Hepatocyte (in vitro differentiated cells): ENCODE measurements at regions not wholly inside any gene's neighbourhood (a gene's known extent, or its start where the extent isn't known, plus 50 kb on each side); places are given as distances from the start of the nearest gene placed in this dataset.
"Not testable (repeated sequence)": the region's sequence is repeated elsewhere in the genome, so short reads cannot be mapped to it uniquely, and the experiment has no call there.

Experiments used
- EZH2 ChIP-seq: fragments of 200-600 bp; sonication (generic); IDR thresholded peaks from 2 replicates; pipeline ENCODE4 v1.6.1; 2016; ENCODE audit warnings: antibody characterized with exemption, mild to moderate bottlenecking, borderline replicate concordance
- EZH2phosphoT487 ChIP-seq: fragments of 200-600 bp; sonication (generic); IDR thresholded peaks from one replicate; pipeline ENCODE4 v1.6.1; 2018; ENCODE audit warnings: antibody characterized with exemption, mild to moderate bottlenecking, low read depth, moderate library complexity; ENCODE audit not compliant: unreplicated experiment, severe bottlenecking
- TF ChIP-seq, protein P1 (sequence below): fragments of 200-600 bp; sonication (generic); IDR thresholded peaks from 2 replicates; pipeline ENCODE4 v1.5.1; 2016; ENCODE audit warnings: antibody characterized with exemption, mild to moderate bottlenecking; ENCODE audit not compliant: poor library complexity

DNA sequence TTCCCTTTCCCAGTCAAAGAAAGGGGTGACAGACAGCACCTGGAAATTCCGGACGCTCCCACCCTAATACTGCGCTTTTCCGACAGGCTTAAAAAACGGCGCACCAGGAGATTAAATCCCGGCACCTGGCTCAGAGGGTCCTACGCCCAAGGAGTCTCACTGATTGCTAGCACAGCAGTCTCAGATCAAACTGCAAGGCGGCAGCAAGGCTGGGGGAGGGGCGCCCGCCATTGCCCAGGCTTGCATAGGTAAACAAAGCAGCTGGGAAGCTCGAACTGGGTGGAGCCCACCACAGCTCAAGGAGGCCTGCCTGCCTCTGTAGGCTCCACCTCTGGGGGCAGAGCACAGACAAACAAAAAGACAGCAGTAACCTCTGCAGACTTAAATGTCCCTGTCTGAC, 585.7 kb downstream of the TBC1D32 start:
- not testable (repeated sequence) for TF ChIP-seq EZH2phosphoT487, EZH2
- TF ChIP-seq, protein P1, sequence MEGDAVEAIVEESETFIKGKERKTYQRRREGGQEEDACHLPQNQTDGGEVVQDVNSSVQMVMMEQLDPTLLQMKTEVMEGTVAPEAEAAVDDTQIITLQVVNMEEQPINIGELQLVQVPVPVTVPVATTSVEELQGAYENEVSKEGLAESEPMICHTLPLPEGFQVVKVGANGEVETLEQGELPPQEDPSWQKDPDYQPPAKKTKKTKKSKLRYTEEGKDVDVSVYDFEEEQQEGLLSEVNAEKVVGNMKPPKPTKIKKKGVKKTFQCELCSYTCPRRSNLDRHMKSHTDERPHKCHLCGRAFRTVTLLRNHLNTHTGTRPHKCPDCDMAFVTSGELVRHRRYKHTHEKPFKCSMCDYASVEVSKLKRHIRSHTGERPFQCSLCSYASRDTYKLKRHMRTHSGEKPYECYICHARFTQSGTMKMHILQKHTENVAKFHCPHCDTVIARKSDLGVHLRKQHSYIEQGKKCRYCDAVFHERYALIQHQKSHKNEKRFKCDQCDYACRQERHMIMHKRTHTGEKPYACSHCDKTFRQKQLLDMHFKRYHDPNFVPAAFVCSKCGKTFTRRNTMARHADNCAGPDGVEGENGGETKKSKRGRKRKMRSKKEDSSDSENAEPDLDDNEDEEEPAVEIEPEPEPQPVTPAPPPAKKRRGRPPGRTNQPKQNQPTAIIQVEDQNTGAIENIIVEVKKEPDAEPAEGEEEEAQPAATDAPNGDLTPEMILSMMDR, result not testable (repeated sequence)
